ENCODE measurements at regions not wholly inside any gene's neighbourhood (a gene's known extent, or its start where the extent isn't known, plus 50 kb on each side); places are given as distances from the start of the nearest gene placed in this dataset.

DNA sequence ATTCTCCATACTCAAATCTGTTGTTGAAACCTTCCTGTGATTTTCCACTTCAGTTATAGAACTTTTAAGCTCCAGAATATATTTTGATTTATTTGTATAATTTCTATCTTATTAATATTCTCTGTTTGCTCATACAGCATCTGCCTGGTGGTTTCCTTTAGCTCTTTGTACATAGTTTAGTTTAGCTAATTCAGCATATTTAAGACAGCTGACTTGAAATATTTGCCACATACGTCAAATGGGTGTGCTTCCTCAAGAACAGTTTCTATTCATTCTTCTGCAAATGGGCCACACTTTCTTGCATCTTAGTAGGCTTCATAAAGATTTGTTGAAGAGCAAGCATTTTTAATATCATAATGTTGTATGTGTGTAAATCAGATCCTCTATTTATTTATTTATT lies 101.8 kb downstream of the MAGEC1 start:
- TF ChIP-seq, protein P1, sequence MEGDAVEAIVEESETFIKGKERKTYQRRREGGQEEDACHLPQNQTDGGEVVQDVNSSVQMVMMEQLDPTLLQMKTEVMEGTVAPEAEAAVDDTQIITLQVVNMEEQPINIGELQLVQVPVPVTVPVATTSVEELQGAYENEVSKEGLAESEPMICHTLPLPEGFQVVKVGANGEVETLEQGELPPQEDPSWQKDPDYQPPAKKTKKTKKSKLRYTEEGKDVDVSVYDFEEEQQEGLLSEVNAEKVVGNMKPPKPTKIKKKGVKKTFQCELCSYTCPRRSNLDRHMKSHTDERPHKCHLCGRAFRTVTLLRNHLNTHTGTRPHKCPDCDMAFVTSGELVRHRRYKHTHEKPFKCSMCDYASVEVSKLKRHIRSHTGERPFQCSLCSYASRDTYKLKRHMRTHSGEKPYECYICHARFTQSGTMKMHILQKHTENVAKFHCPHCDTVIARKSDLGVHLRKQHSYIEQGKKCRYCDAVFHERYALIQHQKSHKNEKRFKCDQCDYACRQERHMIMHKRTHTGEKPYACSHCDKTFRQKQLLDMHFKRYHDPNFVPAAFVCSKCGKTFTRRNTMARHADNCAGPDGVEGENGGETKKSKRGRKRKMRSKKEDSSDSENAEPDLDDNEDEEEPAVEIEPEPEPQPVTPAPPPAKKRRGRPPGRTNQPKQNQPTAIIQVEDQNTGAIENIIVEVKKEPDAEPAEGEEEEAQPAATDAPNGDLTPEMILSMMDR (IDR thresholded peaks at IDR 0.05; ENCODE audit: insufficient read depth, low read depth, low read length) = no peak
- no peak for DNase-seq (ENCODE audit: low read depth)
- H3K4me3 ChIP-seq (ENCODE audit: low read depth, low read length) = no peak overlapping the region

DNA sequence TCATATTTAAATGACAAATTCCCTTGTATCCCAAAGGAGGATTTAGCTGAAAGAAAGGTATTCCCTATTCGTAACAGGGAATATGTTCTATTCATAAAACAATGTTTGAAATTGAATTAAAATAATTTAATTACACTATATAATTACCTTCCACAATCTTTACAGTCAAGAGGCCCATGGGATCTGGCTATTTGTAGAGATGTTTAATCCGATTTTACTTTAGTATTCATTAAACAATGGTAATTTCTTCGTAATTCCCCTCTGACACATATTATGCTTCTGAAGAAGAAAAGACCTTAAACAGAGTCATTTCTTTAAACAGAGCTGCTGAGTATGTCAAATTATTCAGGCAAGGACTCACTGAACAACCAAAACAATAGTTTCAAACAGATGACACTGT lies 98.8 kb downstream of the MAGEC1 start:
- no peak overlapping the region for H3K4me3 ChIP-seq (ENCODE audit: low read depth, low read length)
- no peak for DNase-seq (ENCODE audit: low read depth)
- TF ChIP-seq, protein P1 (IDR thresholded peaks at IDR 0.05; ENCODE audit: insufficient read depth, low read depth, low read length) = no peak

GRCh38 chrX:142001934-142002333 lies 98.2 kb downstream of the MAGEC1 start:
- no peak overlapping the region for H3K4me3 ChIP-seq (ENCODE audit: low read depth, low read length)
- no peak for DNase-seq (ENCODE audit: low read depth)
- TF ChIP-seq, protein P1 (IDR thresholded peaks at IDR 0.05; ENCODE audit: insufficient read depth, low read depth, low read length) = no peak

DNA sequence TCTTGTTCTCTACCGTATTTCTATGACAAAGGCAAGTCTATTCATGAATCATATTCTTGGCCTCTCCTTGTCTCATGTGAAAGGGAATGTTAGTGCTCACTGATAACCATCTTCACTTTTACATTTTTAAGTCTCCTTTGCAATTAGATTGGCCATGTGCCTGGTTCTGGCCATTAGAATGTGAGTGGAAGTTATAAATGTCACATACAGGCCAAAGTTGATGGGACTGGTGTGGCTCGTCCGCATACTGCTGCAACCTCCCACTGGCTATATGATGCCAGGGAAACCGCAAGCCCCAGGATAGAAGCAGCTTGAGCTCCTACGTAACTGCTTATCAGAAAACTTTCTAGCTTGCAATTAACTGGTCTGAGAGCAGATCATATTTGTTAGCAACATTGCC lies 86.1 kb downstream of the MAGEC1 start:
- no peak overlapping the region for H3K4me3 ChIP-seq (ENCODE audit: low read depth, low read length)
- TF ChIP-seq, protein P1 (IDR thresholded peaks at IDR 0.05; ENCODE audit: insufficient read depth, low read depth, low read length) = no peak
- peak; percentile 18 for DNase-seq (ENCODE audit: low read depth)

GRCh38 chrX:141989134-141989533 lies 85.4 kb downstream of the MAGEC1 start:
- no peak overlapping the region for H3K4me3 ChIP-seq (ENCODE audit: low read depth, low read length)
- TF ChIP-seq, protein P1 (IDR thresholded peaks at IDR 0.05; ENCODE audit: insufficient read depth, low read depth, low read length) = no peak
- DNase-seq (ENCODE audit: low read depth) = no peak

- H3K4me3 ChIP-seq (ENCODE audit: low read depth, low read length) = no peak overlapping the region
- no peak for DNase-seq (ENCODE audit: low read depth)
- TF ChIP-seq, protein P1 (IDR thresholded peaks at IDR 0.05; ENCODE audit: insufficient read depth, low read depth, low read length) = no peak
Observed at GRCh38 chrX:141982296-141982695, 78.6 kb downstream of the MAGEC1 start.

DNA sequence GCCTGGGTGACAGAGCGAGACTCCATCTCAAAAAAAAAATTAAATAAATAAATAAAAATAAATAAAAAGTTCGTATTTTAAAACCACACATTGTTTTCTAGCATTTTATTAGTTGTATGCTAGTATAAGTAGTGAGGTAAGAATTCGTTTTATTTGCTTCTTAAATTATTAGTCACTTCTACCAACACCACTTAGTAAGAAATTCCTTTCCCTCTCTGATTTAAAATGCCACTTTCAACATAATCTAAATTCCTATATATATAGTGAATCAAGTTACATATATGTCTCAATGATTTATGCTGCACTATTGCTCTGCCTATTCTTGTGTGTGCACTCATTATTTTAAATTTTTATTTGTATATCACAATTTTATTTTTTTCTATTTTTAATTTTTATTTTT lies 72.1 kb downstream of the MAGEC1 start:
- no peak for DNase-seq (ENCODE audit: low read depth)
- TF ChIP-seq, protein P1 (IDR thresholded peaks at IDR 0.05; ENCODE audit: insufficient read depth, low read depth, low read length) = no peak
- H3K4me3 ChIP-seq (ENCODE audit: low read depth, low read length) = no peak overlapping the region
